Smooth muscle cell (in vitro differentiated cells): ENCODE measurements at regions not wholly inside any gene's neighbourhood (a gene's known extent, or its start where the extent isn't known, plus 50 kb on each side); places are given as distances from the start of the nearest gene placed in this dataset.
A peak's percentile ranks its signal among the peaks of the same experiment; 100 is the strongest.

Source experiments
- DNase-seq: peaks from one replicate; lab custom pipeline; 2025; ENCODE audit not compliant: unreplicated experiment; lab: John Stamatoyannopoulos, UW
- H2AFZ ChIP-seq: fragments of 200-600 bp; sonication (generic); 2 replicates; pipeline ENCODE4 v1.6.0; 2016; ENCODE audit warnings: antibody characterized with exemption, low read depth, mild to moderate bottlenecking
- H3F3A ChIP-seq: fragments of 200-600 bp; sonication (generic); 2 replicates; pipeline ENCODE4 v1.6.0; 2017; ENCODE audit warnings: antibody characterized with exemption, low read depth
- H3K27ac ChIP-seq: fragments of 200-600 bp; sonication (generic); 2 replicates; pipeline ENCODE4 v1.5.1; 2016; ENCODE audit warnings: low read depth, mild to moderate bottlenecking
- H3K27me3 ChIP-seq: fragments of 200-600 bp; sonication (generic); 2 replicates; pipeline ENCODE4 v1.6.1; 2016; ENCODE audit warnings: low read depth, mild to moderate bottlenecking
- H3K36me3 ChIP-seq: fragments of 200-600 bp; sonication (generic); 2 replicates; pipeline ENCODE4 v1.5.1; 2016; ENCODE audit warnings: low read depth
- H3K4me1 ChIP-seq: fragments of 200-600 bp; sonication (generic); 2 replicates; pipeline ENCODE4 v1.5.1; 2016; ENCODE audit warnings: low read depth
- H3K4me2 ChIP-seq: fragments of 200-600 bp; sonication (generic); 2 replicates; pipeline ENCODE4 v1.6.0; 2016; ENCODE audit warnings: mild to moderate bottlenecking
- H3K4me3 ChIP-seq: fragments of 200-600 bp; sonication (generic); 2 replicates; pipeline ENCODE4 v1.5.1; 2016; ENCODE audit warnings: mild to moderate bottlenecking
- H3K79me2 ChIP-seq: fragments of 200-600 bp; sonication (generic); 2 replicates; pipeline ENCODE4 v1.6.0; 2016; ENCODE audit warnings: low read depth, mild to moderate bottlenecking
- H3K9ac ChIP-seq: fragments of 200-600 bp; sonication (generic); 2 replicates; pipeline ENCODE4 v1.6.0; 2016; ENCODE audit warnings: low read depth
- H3K9me3 ChIP-seq: fragments of 200-600 bp; sonication (generic); replicated peaks from 2 replicates; pipeline ENCODE4 v1.5.1; 2016; ENCODE audit warnings: low read depth
- H4K20me1 ChIP-seq: fragments of 200-600 bp; sonication (generic); 2 replicates; pipeline ENCODE4 v1.6.0; 2016; ENCODE audit warnings: low read depth
- WGBS: methylation state at CpG from one replicate; pipeline ENCODE4 v1.1.7; 2016; ENCODE audit warnings: low lambda C conversion rate; 5-methylcytosine and 5-hydroxymethylcytosine counted together
- TF ChIP-seq, protein P1 (sequence below): fragments of 200-600 bp; sonication (generic); IDR thresholded peaks from 2 replicates; pipeline ENCODE4 v1.5.1; 2017; ENCODE audit warnings: borderline replicate concordance, mild to moderate bottlenecking, antibody characterized with exemption; ENCODE audit not compliant: insufficient read depth, poor library complexity, severe bottlenecking

DNA sequence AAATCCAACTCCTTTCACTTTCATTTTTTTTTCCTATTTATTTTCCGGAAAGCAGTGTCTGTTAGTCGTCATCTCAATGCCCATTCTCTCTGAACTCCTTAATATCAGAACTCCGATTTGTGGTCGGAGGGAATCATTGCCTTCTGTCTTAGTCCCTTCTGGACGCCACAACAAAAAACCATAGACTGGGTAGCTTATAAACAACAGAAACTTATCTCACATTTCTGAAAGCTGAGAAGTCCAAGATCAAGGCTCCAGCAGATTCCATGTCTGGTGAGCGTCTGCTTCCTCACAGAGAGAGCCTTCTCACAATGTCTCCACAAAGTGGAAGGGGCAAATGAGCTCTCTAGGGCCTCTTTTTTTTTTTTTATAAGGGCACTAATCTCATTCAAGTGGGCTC is 296.6 kb upstream of the CDH11 start:
- no peaks in the 10 kb centered on the region for H3K27me3 ChIP-seq
- no peak for DNase-seq
- H4K20me1 ChIP-seq = no peaks in the 10 kb centered on the region
- H3K9me3 ChIP-seq = peaks cover 5% of the 10 kb centered on the region
- no peak overlapping the region for H3K9ac ChIP-seq
- H3K4me2 ChIP-seq = peak overlapping the region; percentile 74
- WGBS = 4% methylated on average over 6 of the region's 6 CpGs
- H3K4me3 ChIP-seq = peak overlapping the region; percentile 20
- no peaks in the 10 kb centered on the region for H3K79me2 ChIP-seq
- no peak overlapping the region for H2AFZ ChIP-seq
- H3K27ac ChIP-seq = peak overlapping the region; percentile 89
- H3K36me3 ChIP-seq = no peaks in the 10 kb centered on the region
- peaks cover 17% of the 10 kb centered on the region for H3K4me1 ChIP-seq
- peaks cover 33% of the 10 kb centered on the region for H3F3A ChIP-seq
- TF ChIP-seq, protein P1, sequence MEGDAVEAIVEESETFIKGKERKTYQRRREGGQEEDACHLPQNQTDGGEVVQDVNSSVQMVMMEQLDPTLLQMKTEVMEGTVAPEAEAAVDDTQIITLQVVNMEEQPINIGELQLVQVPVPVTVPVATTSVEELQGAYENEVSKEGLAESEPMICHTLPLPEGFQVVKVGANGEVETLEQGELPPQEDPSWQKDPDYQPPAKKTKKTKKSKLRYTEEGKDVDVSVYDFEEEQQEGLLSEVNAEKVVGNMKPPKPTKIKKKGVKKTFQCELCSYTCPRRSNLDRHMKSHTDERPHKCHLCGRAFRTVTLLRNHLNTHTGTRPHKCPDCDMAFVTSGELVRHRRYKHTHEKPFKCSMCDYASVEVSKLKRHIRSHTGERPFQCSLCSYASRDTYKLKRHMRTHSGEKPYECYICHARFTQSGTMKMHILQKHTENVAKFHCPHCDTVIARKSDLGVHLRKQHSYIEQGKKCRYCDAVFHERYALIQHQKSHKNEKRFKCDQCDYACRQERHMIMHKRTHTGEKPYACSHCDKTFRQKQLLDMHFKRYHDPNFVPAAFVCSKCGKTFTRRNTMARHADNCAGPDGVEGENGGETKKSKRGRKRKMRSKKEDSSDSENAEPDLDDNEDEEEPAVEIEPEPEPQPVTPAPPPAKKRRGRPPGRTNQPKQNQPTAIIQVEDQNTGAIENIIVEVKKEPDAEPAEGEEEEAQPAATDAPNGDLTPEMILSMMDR = no peak

DNA sequence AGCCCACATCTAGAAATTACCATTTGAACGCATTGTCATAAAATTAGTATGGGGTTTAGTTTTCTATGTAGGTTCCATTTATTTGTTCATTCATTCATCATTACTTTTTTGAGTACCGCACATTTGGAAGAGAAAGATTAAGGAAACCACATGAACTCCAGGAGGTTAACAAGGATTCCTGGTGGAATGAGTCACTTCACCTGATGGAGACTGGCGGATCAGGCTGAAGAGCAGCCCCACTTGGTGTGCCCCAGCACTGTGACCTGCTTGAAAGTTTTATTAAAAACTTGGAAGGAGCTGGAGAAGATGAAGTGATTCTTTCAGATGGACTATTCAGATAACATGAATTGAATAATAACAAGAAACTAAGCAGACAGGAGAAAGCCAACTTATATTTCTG is 293.6 kb upstream of the CDH11 start:
- Histone ChIP-seq H3K9ac (no peak overlapping the region), H3K9me3 (peaks cover 5% of the 10 kb centered on the region), H4K20me1 (no peaks in the 10 kb centered on the region), H2AFZ (no peak overlapping the region), H3K27ac (peak overlapping the region; percentile 89), H3K4me1 (peaks cover 25% of the 10 kb centered on the region), H3K4me3 (no peak overlapping the region), H3K79me2 (no peaks in the 10 kb centered on the region), H3K36me3 (no peaks in the 10 kb centered on the region), H3K4me2 (peak overlapping the region; percentile 58), H3K27me3 (no peaks in the 10 kb centered on the region), H3F3A (peaks cover 44% of the 10 kb centered on the region)
- WGBS = 34% methylated on average over 3 of the region's 3 CpGs
- TF ChIP-seq, protein P1 = no peak
- DNase-seq = no peak

DNA sequence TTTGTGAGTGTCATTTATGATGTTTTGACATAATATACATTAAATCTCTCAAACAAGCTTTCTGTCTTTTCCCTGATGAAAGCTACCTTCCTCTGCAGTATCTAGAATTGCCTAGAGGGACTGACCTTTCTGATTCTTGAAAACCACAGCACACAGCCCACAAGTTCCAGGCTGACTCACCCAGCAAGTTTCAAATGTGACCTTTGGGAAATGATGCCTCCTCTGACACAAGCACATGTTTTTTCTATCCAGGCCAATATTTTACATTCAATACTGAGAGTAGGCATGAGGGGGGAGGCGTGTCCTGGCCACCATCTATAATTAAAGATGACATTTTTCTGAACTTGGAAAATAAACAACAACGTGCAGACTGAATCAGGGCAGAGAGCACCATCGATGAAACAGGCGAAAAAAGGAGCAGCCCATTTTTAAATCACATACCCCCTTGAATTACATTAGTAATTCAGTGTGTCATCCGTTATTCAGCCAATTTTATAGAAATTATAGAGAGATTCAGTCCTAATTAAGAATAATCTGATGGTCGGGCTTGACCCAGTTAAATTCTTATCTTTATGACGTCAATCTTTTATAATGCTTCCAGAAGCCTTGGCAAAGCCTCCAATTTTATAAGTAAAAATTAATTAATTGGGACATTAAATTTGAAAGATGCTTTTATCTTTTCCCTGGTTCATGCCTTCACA is 292.6 kb upstream of the CDH11 start:
- Histone ChIP-seq H3F3A (peaks cover 45% of the 10 kb centered on the region), H2AFZ (no peak overlapping the region), H3K36me3 (no peaks in the 10 kb centered on the region), H3K4me3 (no peak overlapping the region), H3K4me1 (peaks cover 32% of the 10 kb centered on the region), H3K79me2 (no peaks in the 10 kb centered on the region), H4K20me1 (no peaks in the 10 kb centered on the region), H3K27ac (peak overlapping the region; percentile 89), H3K9me3 (no peaks in the 10 kb centered on the region), H3K4me2 (peak overlapping the region; percentile 58), H3K9ac (no peak overlapping the region), H3K27me3 (no peaks in the 10 kb centered on the region)
- TF ChIP-seq, protein P1 = no peak
- DNase-seq = no peak
- 36% methylated on average over 7 of the region's 7 CpGs for WGBS

DNA sequence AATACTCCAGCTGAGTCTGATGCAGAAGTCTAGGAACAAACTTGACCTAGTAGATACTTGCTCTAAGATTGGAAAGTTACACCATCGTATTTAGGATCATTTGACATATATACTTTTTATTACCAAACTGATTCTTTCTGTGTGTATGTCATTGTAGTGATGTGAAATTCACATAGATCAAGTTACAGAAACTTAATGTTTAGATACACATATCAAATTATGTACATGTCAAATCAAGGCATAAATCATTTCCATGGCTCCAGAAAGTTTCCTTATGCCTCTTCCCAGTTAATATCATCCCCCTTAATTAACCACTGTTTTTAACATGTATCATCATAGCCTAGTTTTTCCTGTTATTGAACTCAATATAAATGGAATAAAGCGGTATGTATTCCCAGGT is 292.0 kb upstream of the CDH11 start:
- H3K27me3 ChIP-seq = no peaks in the 10 kb centered on the region
- no peaks in the 10 kb centered on the region for H3K79me2 ChIP-seq
- no peak for DNase-seq
- TF ChIP-seq, protein P1 = no peak
- H3K27ac ChIP-seq = peak overlapping the region; percentile 89
- H3K9me3 ChIP-seq = no peaks in the 10 kb centered on the region
- H4K20me1 ChIP-seq = no peaks in the 10 kb centered on the region
- H3K4me3 ChIP-seq = no peak overlapping the region
- peaks cover 46% of the 10 kb centered on the region for H3F3A ChIP-seq
- H2AFZ ChIP-seq = no peak overlapping the region
- peaks cover 32% of the 10 kb centered on the region for H3K4me1 ChIP-seq
- H3K36me3 ChIP-seq = no peaks in the 10 kb centered on the region
- WGBS = 82% methylated on average over 2 of the region's 2 CpGs
- H3K4me2 ChIP-seq = peak overlapping the region; percentile 53
- H3K9ac ChIP-seq = no peak overlapping the region
